ENCODE measurements at regions not wholly inside any gene's neighbourhood (a gene's known extent, or its start where the extent isn't known, plus 50 kb on each side); places are given as distances from the start of the nearest gene placed in this dataset.

DNA sequence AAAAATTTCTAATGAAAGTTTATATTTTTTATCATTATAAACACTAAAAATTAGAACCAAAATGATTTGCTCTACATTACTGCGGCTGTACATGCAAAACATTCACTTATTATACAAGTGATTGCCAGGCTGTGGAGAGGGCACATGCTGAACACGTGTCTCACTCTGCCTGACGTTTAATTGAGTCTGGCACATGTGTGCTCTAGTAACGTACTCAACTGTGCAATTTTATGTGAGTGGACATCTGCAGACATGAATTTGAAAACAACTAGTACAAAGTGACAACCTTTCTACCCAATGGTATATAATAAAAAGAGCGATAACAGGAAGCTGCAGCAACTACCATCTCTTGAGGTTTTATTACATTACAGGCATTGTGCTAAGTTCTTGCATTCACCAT is 341.4 kb downstream of the KLF12 start:
- Histone ChIP-seq H3K4me3 (no peak overlapping the region), H3K9me3 (no peaks in the 10 kb centered on the region), H3K4me1 (no peaks in the 10 kb centered on the region), H3K27ac (no peak overlapping the region), H3K36me3 (no peaks in the 10 kb centered on the region), H3K27me3 (no peaks in the 10 kb centered on the region)
- no peak for DNase-seq (ENCODE audit: low spot score)
- no peak for TF ChIP-seq CTCF (IDR thresholded peaks at IDR 0.05)

GRCh38 chr13:73782450-73783449 is 351.5 kb downstream of the KLF12 start:
- no peaks in the 10 kb centered on the region for H3K27me3 ChIP-seq
- H3K27ac ChIP-seq, result no peak overlapping the region
- no peaks in the 10 kb centered on the region for H3K4me1 ChIP-seq
- H3K4me3 ChIP-seq, result no peak overlapping the region
- no peaks in the 10 kb centered on the region for H3K9me3 ChIP-seq
- no peak for DNase-seq (ENCODE audit: low spot score)
- no peaks in the 10 kb centered on the region for H3K36me3 ChIP-seq
- no peak for TF ChIP-seq CTCF (IDR thresholded peaks at IDR 0.05)

GRCh38 chr13:73781384-73781783 is 352.8 kb downstream of the KLF12 start:
- no peak for DNase-seq (ENCODE audit: low spot score)
- Histone ChIP-seq H3K4me3 (no peak overlapping the region), H3K36me3 (no peaks in the 10 kb centered on the region), H3K9me3 (no peaks in the 10 kb centered on the region), H3K27me3 (no peaks in the 10 kb centered on the region), H3K4me1 (peaks cover 0 to 4% of the 10 kb centered on the region in 2 donors), H3K27ac (no peak overlapping the region)
- TF ChIP-seq CTCF (IDR thresholded peaks at IDR 0.05), result no peak

- no peak overlapping the region for H3K4me3 ChIP-seq
- H3K36me3 ChIP-seq, result no peaks in the 10 kb centered on the region
- H3K9me3 ChIP-seq, result no peaks in the 10 kb centered on the region
- H3K27ac ChIP-seq, result no peak overlapping the region
- H3K4me1 ChIP-seq, result peaks cover 0 to 7% of the 10 kb centered on the region in 2 donors
- no peaks in the 10 kb centered on the region for H3K27me3 ChIP-seq
- no peak for DNase-seq (ENCODE audit: low spot score)
- no peak for TF ChIP-seq CTCF (IDR thresholded peaks at IDR 0.05)
Observed at GRCh38 chr13:73779881-73780280, 354.3 kb downstream of the KLF12 start.

- Histone ChIP-seq H3K4me1 (peaks cover 0 to 7% of the 10 kb centered on the region in 2 donors), H3K36me3 (no peaks in the 10 kb centered on the region), H3K4me3 (no peak overlapping the region), H3K27me3 (no peaks in the 10 kb centered on the region), H3K9me3 (no peaks in the 10 kb centered on the region), H3K27ac (no peak overlapping the region)
- DNase-seq (ENCODE audit: low spot score), result no peak
- no peak for TF ChIP-seq CTCF (IDR thresholded peaks at IDR 0.05)
Observed at GRCh38 chr13:73778242-73778864, 355.9 kb downstream of the KLF12 start.

All from right atrium auricular region (tissue), 2 donors.